ENCODE measurements at regions not wholly inside any gene's neighbourhood (a gene's known extent, or its start where the extent isn't known, plus 50 kb on each side); places are given as distances from the start of the nearest gene placed in this dataset.

- BruUV-seq (replicated peaks) = no TSS peak
- Histone ChIP-seq H3K4me1 (ENCODE audit: insufficient read depth, low read length, poor library complexity, severe bottlenecking) (no peaks in the 10 kb centered on the region), H3K9me3 (ENCODE audit: low read length) (no peaks in the 10 kb centered on the region), H4K20me1 (ENCODE audit: insufficient read depth, low read length) (no peaks in the 10 kb centered on the region), H3K79me2 (ENCODE audit: insufficient read depth, low read depth, low read length) (no peaks in the 10 kb centered on the region), H3K27ac (ENCODE audit: low read depth, low read length, poor library complexity, severe bottlenecking) (no peak overlapping the region), H3K4me3 (ENCODE audit: low read depth, low read length, poor library complexity, severe bottlenecking) (no peak overlapping the region), H3K4me2 (ENCODE audit: low read length) (no peak overlapping the region), H3K9me2 (ENCODE audit: insufficient read depth, low read length) (no peaks in the 10 kb centered on the region), H2AFZ (ENCODE audit: low read length) (no peak overlapping the region), H3K36me3 (ENCODE audit: insufficient read depth, low read length) (no peaks in the 10 kb centered on the region)
- intact Hi-C loops (cut with micrococcal nuclease; ENCODE audit: unreplicated experiment) = no loop called here
- TF ChIP-seq, protein P1, sequence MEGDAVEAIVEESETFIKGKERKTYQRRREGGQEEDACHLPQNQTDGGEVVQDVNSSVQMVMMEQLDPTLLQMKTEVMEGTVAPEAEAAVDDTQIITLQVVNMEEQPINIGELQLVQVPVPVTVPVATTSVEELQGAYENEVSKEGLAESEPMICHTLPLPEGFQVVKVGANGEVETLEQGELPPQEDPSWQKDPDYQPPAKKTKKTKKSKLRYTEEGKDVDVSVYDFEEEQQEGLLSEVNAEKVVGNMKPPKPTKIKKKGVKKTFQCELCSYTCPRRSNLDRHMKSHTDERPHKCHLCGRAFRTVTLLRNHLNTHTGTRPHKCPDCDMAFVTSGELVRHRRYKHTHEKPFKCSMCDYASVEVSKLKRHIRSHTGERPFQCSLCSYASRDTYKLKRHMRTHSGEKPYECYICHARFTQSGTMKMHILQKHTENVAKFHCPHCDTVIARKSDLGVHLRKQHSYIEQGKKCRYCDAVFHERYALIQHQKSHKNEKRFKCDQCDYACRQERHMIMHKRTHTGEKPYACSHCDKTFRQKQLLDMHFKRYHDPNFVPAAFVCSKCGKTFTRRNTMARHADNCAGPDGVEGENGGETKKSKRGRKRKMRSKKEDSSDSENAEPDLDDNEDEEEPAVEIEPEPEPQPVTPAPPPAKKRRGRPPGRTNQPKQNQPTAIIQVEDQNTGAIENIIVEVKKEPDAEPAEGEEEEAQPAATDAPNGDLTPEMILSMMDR (conservative IDR thresholded peaks at IDR 0.05; ENCODE audit: low read length) = no peak
- TF ChIP-seq EZH2phosphoT487 (IDR thresholded peaks at IDR 0.05; ENCODE audit: borderline replicate concordance, low read depth, low read length) = no peak
- ChIA-PET CTCF (ENCODE audit: unreplicated experiment) (no interaction called here), POLR2A (interaction anchor here (0.9 kb wide), 1 partner anchor 11 kb away, joined by 3 read pairs; no protein-coding TSS in a partner anchor)
- DNase-seq (ENCODE audit: low spot score) = no peak
Measured at GRCh38 chrX:38500141-38500540, 61.2 kb upstream of the TSPAN7 start.

GRCh38 chrX:38500866-38501265 is 60.5 kb upstream of the TSPAN7 start:
- intact Hi-C loops (cut with micrococcal nuclease; ENCODE audit: unreplicated experiment) = no loop called here
- H3K4me2 ChIP-seq (ENCODE audit: low read length) = no peak overlapping the region
- DNase-seq (ENCODE audit: low spot score) = no peak
- no TSS peak for BruUV-seq (replicated peaks)
- H2AFZ ChIP-seq (ENCODE audit: low read length) = no peak overlapping the region
- H4K20me1 ChIP-seq (ENCODE audit: insufficient read depth, low read length) = no peaks in the 10 kb centered on the region
- H3K36me3 ChIP-seq (ENCODE audit: insufficient read depth, low read length) = no peaks in the 10 kb centered on the region
- no peak overlapping the region for H3K27ac ChIP-seq (ENCODE audit: low read depth, low read length, poor library complexity, severe bottlenecking)
- no peaks in the 10 kb centered on the region for H3K4me1 ChIP-seq (ENCODE audit: insufficient read depth, low read length, poor library complexity, severe bottlenecking)
- ChIA-PET POLR2A (no interaction called here), CTCF (ENCODE audit: unreplicated experiment) (no interaction called here)
- H3K9me2 ChIP-seq (ENCODE audit: insufficient read depth, low read length) = no peaks in the 10 kb centered on the region
- no peaks in the 10 kb centered on the region for H3K79me2 ChIP-seq (ENCODE audit: insufficient read depth, low read depth, low read length)
- H3K9me3 ChIP-seq (ENCODE audit: low read length) = no peaks in the 10 kb centered on the region
- no peak overlapping the region for H3K4me3 ChIP-seq (ENCODE audit: low read depth, low read length, poor library complexity, severe bottlenecking)
- TF ChIP-seq EZH2phosphoT487 (IDR thresholded peaks at IDR 0.05; ENCODE audit: borderline replicate concordance, low read depth, low read length) = no peak
- TF ChIP-seq, protein P1 (conservative IDR thresholded peaks at IDR 0.05; ENCODE audit: low read length) = no peak

DNA sequence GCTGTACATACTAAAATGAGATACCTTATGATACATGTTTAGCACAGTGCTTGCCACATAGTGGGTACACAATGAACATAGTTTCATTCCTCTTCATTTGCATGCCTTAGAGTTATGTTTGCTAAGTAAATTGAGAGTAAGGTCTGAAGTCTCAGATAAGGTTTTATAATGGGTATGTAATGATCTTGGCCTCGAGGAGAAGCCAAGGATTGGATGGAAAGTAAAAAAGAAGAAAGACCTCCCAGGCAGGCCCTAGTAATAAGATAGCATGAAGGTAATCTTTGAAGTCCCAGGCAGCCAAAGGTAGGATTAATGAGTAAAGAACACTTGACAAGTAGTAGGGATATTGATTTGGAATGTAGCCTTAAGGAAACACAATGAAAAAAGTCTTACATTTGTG is 55.8 kb upstream of the TSPAN7 start:
- no peaks in the 10 kb centered on the region for H3K79me2 ChIP-seq (ENCODE audit: insufficient read depth, low read depth, low read length)
- H3K4me1 ChIP-seq (ENCODE audit: insufficient read depth, low read length, poor library complexity, severe bottlenecking) = no peaks in the 10 kb centered on the region
- no peak overlapping the region for H3K4me3 ChIP-seq (ENCODE audit: low read depth, low read length, poor library complexity, severe bottlenecking)
- no peak overlapping the region for H3K4me2 ChIP-seq (ENCODE audit: low read length)
- POLR2A ChIA-PET = no interaction called here
- DNase-seq (ENCODE audit: low spot score) = no peak
- H3K27ac ChIP-seq (ENCODE audit: low read depth, low read length, poor library complexity, severe bottlenecking) = no peak overlapping the region
- CTCF ChIA-PET (ENCODE audit: unreplicated experiment) = no interaction called here
- no peak for TF ChIP-seq EZH2phosphoT487 (IDR thresholded peaks at IDR 0.05; ENCODE audit: borderline replicate concordance, low read depth, low read length)
- TF ChIP-seq, protein P1 (conservative IDR thresholded peaks at IDR 0.05; ENCODE audit: low read length) = no peak
- no peaks in the 10 kb centered on the region for H3K9me3 ChIP-seq (ENCODE audit: low read length)
- no peak overlapping the region for H2AFZ ChIP-seq (ENCODE audit: low read length)
- H4K20me1 ChIP-seq (ENCODE audit: insufficient read depth, low read length) = no peaks in the 10 kb centered on the region
- BruUV-seq (replicated peaks) = no TSS peak
- H3K36me3 ChIP-seq (ENCODE audit: insufficient read depth, low read length) = no peaks in the 10 kb centered on the region
- intact Hi-C loops (cut with micrococcal nuclease; ENCODE audit: unreplicated experiment) = no loop called here
- H3K9me2 ChIP-seq (ENCODE audit: insufficient read depth, low read length) = no peaks in the 10 kb centered on the region
